ENCODE measurements at regions not wholly inside any gene's neighbourhood (a gene's known extent, or its start where the extent isn't known, plus 50 kb on each side); places are given as distances from the start of the nearest gene placed in this dataset.

DNA sequence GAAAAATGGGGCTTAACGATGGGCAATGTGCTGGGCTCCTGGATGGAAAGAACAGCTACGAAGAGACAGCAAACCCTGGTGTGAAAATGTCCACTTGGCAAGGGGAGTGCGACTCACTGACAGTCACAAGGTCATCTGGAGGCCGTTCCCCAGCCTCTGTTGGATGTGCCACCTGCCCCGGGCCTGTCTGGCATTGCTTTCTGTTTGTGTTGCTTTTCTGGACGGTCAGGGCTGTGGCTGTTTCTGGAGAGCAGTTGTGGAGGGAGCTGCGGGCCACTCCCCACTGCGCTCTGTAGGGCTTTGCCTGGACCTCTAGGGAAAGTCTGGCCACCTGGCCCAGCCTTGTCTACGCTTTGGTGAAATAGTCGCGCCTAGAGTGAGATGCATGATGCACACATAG, 185.3 kb downstream of the IRX1 start:
- no peak overlapping the region for H3K27ac ChIP-seq (ENCODE audit: low read length)
- WGBS (ENCODE audit: insufficient coverage, low lambda C conversion rate) = no CpG with 5 or more reads among the region's 11 CpGs

DNA sequence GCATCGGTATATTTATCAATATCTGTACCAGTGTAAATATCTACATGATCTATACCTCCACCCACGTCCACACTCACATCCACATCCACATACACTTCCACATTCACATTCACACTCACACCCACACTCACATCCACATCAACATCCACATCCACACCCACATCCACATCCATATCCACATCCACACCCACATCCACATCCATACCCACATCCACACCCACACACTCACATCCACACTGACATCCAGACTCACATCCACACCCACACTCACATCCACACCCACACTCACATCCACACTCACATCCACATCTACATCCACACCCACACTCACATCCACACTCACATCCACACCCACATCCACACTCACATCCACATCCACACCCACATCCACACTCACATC, 189.2 kb downstream of the IRX1 start:
- WGBS (ENCODE audit: insufficient coverage, low lambda C conversion rate) = 86% methylated on average over 1 of the region's 2 CpGs
- Histone ChIP-seq H3K27ac (ENCODE audit: low read length) (no peak overlapping the region), H3K4me1 (ENCODE audit: control insufficient read depth, insufficient read depth, low read length) (no peaks in the 10 kb centered on the region), H3K27me3 (ENCODE audit: control insufficient read depth, insufficient read depth, low read length) (peaks cover 6% of the 10 kb centered on the region), H3K4me3 (ENCODE audit: low read length) (no peak overlapping the region), H3K36me3 (ENCODE audit: control insufficient read depth, insufficient read depth, low read length) (no peaks in the 10 kb centered on the region), H3K9me3 (ENCODE audit: control insufficient read depth, low read depth, low read length) (peaks cover 14% of the 10 kb centered on the region)
- no peak for DNase-seq

More for the DNA sequence above, 185.3 kb downstream of the IRX1 start:
- no peak for DNase-seq
- Histone ChIP-seq H3K36me3 (ENCODE audit: control insufficient read depth, insufficient read depth, low read length) (no peaks in the 10 kb centered on the region), H3K4me3 (ENCODE audit: low read length) (no peak overlapping the region), H3K9me3 (ENCODE audit: control insufficient read depth, low read depth, low read length) (peaks cover 11% of the 10 kb centered on the region), H3K4me1 (ENCODE audit: control insufficient read depth, insufficient read depth, low read length) (no peaks in the 10 kb centered on the region), H3K27me3 (ENCODE audit: control insufficient read depth, insufficient read depth, low read length) (no peaks in the 10 kb centered on the region)

DNA sequence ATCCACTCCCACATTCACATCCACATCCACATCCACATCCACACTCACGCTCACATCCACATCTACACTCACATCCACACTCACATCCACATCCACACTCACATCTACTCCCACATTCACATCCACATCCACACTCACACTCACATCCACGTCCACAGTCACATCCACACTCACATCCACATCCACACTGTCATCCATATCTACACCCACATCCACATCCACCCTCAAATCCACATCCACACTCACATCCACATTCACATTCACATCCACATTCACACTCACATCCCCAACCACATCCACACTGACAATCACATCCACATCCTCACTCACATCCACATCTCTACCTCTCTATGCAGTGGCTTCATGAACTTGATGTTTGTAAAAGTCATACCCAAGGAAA, 190.5 kb downstream of the IRX1 start:
- H3K4me1 ChIP-seq (ENCODE audit: control insufficient read depth, insufficient read depth, low read length) = no peaks in the 10 kb centered on the region
- H3K36me3 ChIP-seq (ENCODE audit: control insufficient read depth, insufficient read depth, low read length) = no peaks in the 10 kb centered on the region
- no peak overlapping the region for H3K4me3 ChIP-seq (ENCODE audit: low read length)
- peaks cover 6% of the 10 kb centered on the region for H3K27me3 ChIP-seq (ENCODE audit: control insufficient read depth, insufficient read depth, low read length)
- peaks cover 14% of the 10 kb centered on the region for H3K9me3 ChIP-seq (ENCODE audit: control insufficient read depth, low read depth, low read length)
- 100% methylated on average over 1 of the region's 2 CpGs for WGBS (ENCODE audit: insufficient coverage, low lambda C conversion rate)
- H3K27ac ChIP-seq (ENCODE audit: low read length) = no peak overlapping the region
- no peak for DNase-seq

DNA sequence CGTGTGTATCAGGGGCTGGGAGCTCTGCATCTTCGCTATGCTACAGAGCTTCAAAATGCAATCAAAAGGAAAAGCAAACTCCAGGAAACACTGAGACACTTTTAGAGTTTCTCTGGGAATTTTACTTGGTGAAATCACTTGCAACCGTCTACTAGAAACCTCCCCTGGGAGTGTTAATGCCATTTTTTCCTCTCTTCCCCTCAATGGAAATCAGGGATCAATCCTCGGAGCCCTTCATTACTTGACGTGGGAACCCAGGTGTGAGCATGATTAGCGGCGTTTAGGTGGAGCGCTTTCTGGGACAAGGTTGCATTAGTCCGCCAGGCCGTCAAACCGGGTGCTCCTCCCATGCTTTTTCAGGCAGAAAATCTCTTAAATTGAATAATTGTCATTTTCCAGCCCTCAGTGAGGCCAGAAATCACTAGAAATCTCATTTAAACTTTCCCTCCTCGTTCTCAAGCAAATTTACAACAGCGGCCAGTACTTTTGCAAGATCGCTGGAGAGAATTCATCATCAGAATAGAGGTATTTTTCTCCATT, 191.3 kb downstream of the IRX1 start:
- DNase-seq = no peak

DNA sequence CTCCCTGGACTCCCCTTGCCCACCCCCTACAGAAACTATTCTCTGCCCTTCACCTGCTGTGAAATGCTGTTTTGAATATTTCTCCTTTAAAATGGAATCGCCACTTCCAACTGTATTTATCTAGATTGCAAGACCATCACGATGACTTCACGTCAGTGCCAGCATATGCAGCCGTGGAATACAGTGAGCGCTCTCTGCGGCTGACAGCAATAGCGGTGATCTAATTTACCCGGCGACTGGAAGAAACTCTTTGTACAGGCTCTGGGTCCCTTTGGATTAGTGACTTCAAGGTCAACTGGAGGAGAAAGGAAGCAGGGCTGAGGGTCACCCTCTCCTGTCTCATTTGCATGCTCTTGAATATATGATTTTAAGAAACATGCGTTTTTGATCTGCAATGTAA, 192.0 kb downstream of the IRX1 start:
- H3K4me3 ChIP-seq (ENCODE audit: low read length) = no peak overlapping the region
- no peaks in the 10 kb centered on the region for H3K4me1 ChIP-seq (ENCODE audit: control insufficient read depth, insufficient read depth, low read length)
- no peak for DNase-seq
- H3K27ac ChIP-seq (ENCODE audit: low read length) = no peak overlapping the region
- H3K36me3 ChIP-seq (ENCODE audit: control insufficient read depth, insufficient read depth, low read length) = no peaks in the 10 kb centered on the region
- WGBS (ENCODE audit: insufficient coverage, low lambda C conversion rate) = 38% methylated on average over 1 of the region's 10 CpGs
- H3K9me3 ChIP-seq (ENCODE audit: control insufficient read depth, low read depth, low read length) = peaks cover 14% of the 10 kb centered on the region
- H3K27me3 ChIP-seq (ENCODE audit: control insufficient read depth, insufficient read depth, low read length) = peaks cover 6% of the 10 kb centered on the region

More for the DNA sequence above, 191.3 kb downstream of the IRX1 start:
- no peak overlapping the region for H3K27ac ChIP-seq (ENCODE audit: low read length)
- no peaks in the 10 kb centered on the region for H3K4me1 ChIP-seq (ENCODE audit: control insufficient read depth, insufficient read depth, low read length)
- H3K9me3 ChIP-seq (ENCODE audit: control insufficient read depth, low read depth, low read length) = peaks cover 14% of the 10 kb centered on the region
- no peaks in the 10 kb centered on the region for H3K36me3 ChIP-seq (ENCODE audit: control insufficient read depth, insufficient read depth, low read length)
- WGBS (ENCODE audit: insufficient coverage, low lambda C conversion rate) = no CpG with 5 or more reads among the region's 14 CpGs
- H3K27me3 ChIP-seq (ENCODE audit: control insufficient read depth, insufficient read depth, low read length) = peaks cover 6% of the 10 kb centered on the region
- H3K4me3 ChIP-seq (ENCODE audit: low read length) = no peak overlapping the region

DNA sequence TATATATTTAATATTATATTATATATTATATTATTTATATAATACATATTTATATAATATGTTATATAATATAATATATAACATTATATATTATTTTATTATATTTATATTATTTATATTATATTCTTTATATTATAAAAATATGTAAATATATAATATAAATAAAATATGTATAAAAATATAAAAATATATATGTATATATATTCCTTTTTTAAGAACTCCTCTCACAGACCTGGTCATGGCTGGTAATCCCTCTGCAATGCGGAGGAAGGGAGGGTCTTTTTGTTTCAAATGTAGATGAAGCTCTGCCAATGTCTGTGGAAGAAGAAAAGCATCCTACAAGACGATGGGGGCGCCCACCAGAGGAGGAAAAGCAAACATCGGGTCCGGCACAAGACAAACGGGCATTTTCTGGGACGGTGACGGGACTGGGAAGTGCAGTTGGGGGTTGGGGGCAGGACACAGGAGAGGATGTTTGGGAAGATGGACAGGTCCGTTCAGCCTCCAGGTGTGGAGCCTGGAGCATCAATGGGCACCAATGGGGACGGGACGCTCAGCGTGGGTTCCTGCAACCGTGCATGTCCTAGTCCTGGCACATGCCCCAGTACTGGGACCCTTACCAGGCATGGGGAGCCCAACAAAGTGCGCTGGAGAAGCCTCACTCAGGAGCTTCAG, 194.0 kb downstream of the IRX1 start:
- WGBS (ENCODE audit: insufficient coverage, low lambda C conversion rate) = no CpG with 5 or more reads among the region's 14 CpGs
- Histone ChIP-seq H3K36me3 (ENCODE audit: control insufficient read depth, insufficient read depth, low read length) (no peaks in the 10 kb centered on the region), H3K27ac (ENCODE audit: low read length) (no peak overlapping the region), H3K27me3 (ENCODE audit: control insufficient read depth, insufficient read depth, low read length) (peaks cover 6% of the 10 kb centered on the region), H3K4me3 (ENCODE audit: low read length) (no peak overlapping the region), H3K4me1 (ENCODE audit: control insufficient read depth, insufficient read depth, low read length) (no peaks in the 10 kb centered on the region), H3K9me3 (ENCODE audit: control insufficient read depth, low read depth, low read length) (peaks cover 14% of the 10 kb centered on the region)
- no peak for DNase-seq

DNA sequence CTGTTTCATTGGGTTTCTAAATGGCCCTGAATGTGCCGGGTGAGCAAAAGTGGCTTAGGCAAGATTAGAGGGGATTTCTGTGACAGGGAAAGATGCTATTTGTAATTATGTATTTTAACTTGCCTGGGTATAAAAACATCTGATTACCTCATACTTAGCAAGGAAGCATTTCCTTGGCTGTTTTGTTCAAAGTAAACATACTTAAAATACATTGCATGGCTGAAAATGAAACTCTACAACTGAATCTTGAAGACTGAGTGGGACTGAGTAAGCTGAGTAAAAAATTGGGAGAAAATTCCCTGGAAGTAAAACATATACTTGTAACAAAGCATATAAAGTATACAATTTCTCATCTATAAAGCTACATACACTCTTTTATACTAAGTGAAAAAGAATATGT, 197.5 kb downstream of the IRX1 start:
- H3K27ac ChIP-seq (ENCODE audit: low read length) = no peak overlapping the region
- no CpG with 5 or more reads among the region's 1 CpG for WGBS (ENCODE audit: insufficient coverage, low lambda C conversion rate)
- H3K27me3 ChIP-seq (ENCODE audit: control insufficient read depth, insufficient read depth, low read length) = no peaks in the 10 kb centered on the region
- H3K4me1 ChIP-seq (ENCODE audit: control insufficient read depth, insufficient read depth, low read length) = no peaks in the 10 kb centered on the region
- no peak overlapping the region for H3K4me3 ChIP-seq (ENCODE audit: low read length)
- no peak for DNase-seq
- H3K36me3 ChIP-seq (ENCODE audit: control insufficient read depth, insufficient read depth, low read length) = no peaks in the 10 kb centered on the region
- peaks cover 4% of the 10 kb centered on the region for H3K9me3 ChIP-seq (ENCODE audit: control insufficient read depth, low read depth, low read length)

DNA sequence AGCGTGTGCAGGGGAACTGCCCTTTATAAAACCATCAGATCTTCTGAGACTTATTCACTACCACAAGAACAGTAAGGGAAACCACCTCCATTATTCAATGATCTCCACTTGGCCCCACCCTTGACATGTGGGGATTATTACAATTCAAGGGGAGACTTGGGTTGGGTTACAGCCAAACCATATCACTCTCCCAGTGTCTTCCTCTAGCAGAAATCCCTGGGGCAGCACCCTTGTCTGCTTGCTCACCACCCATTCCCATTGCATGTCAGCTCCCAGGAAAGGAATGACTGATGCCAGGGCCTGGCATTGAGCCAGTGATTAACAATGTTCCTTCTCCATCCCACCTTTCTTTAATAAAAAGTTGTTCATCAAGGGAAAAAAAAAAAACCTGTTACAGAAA, 199.0 kb downstream of the IRX1 start:
- no CpG with 5 or more reads among the region's 1 CpG for WGBS (ENCODE audit: insufficient coverage, low lambda C conversion rate)
- Histone ChIP-seq H3K27ac (ENCODE audit: low read length) (no peak overlapping the region), H3K9me3 (ENCODE audit: control insufficient read depth, low read depth, low read length) (peaks cover 4% of the 10 kb centered on the region)

DNA sequence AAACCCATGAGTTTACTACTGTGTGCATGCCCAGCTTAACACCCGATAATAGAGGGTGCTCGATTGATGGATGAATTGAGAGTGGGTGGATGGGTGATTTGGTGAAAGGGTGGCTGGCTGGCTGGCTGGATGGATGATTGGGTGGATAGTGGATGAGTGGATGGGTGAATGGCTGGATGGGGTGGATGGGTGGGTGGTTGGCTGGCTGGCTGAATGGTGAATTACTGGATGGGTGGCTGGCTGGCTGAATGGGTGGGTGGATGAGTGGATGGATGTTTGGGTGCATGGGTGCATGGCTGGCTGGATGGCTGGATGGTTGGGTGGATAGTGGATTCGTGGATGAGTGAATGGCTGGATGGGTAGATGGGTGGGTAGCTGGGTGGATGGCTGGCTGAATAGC, 201.1 kb downstream of the IRX1 start:
- no peak for DNase-seq
- Histone ChIP-seq H3K9me3 (ENCODE audit: control insufficient read depth, low read depth, low read length) (peaks cover 4% of the 10 kb centered on the region), H3K4me3 (ENCODE audit: low read length) (no peak overlapping the region), H3K27me3 (ENCODE audit: control insufficient read depth, insufficient read depth, low read length) (no peaks in the 10 kb centered on the region), H3K4me1 (ENCODE audit: control insufficient read depth, insufficient read depth, low read length) (no peaks in the 10 kb centered on the region), H3K36me3 (ENCODE audit: control insufficient read depth, insufficient read depth, low read length) (no peaks in the 10 kb centered on the region), H3K27ac (ENCODE audit: low read length) (no peak overlapping the region)
- WGBS (ENCODE audit: insufficient coverage, low lambda C conversion rate) = no CpG with 5 or more reads among the region's 3 CpGs

More for the DNA sequence above, 199.0 kb downstream of the IRX1 start:
- DNase-seq = no peak
- H3K4me1 ChIP-seq (ENCODE audit: control insufficient read depth, insufficient read depth, low read length) = no peaks in the 10 kb centered on the region
- H3K36me3 ChIP-seq (ENCODE audit: control insufficient read depth, insufficient read depth, low read length) = no peaks in the 10 kb centered on the region
- H3K4me3 ChIP-seq (ENCODE audit: low read length) = no peak overlapping the region
- H3K27me3 ChIP-seq (ENCODE audit: control insufficient read depth, insufficient read depth, low read length) = no peaks in the 10 kb centered on the region

DNA sequence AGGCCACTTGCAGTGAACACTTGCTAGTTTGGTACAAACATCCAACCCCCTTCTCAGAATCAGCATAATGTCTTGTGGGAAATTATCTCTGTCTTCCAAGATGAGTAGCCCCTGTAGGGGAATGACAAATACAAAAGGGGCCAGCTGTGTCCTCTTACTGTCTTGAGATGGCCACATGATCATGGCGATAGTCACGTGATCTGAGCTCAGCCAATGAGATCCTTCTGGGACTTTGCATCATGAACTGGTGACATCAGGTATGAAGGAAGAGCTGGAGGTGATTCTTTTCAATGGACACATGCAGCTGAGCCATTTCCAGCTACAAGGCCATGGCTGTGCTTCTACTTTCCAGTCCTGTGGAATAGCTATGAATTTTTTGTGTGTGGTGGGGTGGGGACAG, 206.3 kb downstream of the IRX1 start:
- peaks cover 2% of the 10 kb centered on the region for H3K9me3 ChIP-seq (ENCODE audit: control insufficient read depth, low read depth, low read length)
- H3K27me3 ChIP-seq (ENCODE audit: control insufficient read depth, insufficient read depth, low read length) = no peaks in the 10 kb centered on the region
- no peak for DNase-seq
- H3K4me1 ChIP-seq (ENCODE audit: control insufficient read depth, insufficient read depth, low read length) = no peaks in the 10 kb centered on the region
- no CpG with 5 or more reads among the region's 2 CpGs for WGBS (ENCODE audit: insufficient coverage, low lambda C conversion rate)
- H3K27ac ChIP-seq (ENCODE audit: low read length) = no peak overlapping the region
- no peaks in the 10 kb centered on the region for H3K36me3 ChIP-seq (ENCODE audit: control insufficient read depth, insufficient read depth, low read length)
- no peak overlapping the region for H3K4me3 ChIP-seq (ENCODE audit: low read length)

DNA sequence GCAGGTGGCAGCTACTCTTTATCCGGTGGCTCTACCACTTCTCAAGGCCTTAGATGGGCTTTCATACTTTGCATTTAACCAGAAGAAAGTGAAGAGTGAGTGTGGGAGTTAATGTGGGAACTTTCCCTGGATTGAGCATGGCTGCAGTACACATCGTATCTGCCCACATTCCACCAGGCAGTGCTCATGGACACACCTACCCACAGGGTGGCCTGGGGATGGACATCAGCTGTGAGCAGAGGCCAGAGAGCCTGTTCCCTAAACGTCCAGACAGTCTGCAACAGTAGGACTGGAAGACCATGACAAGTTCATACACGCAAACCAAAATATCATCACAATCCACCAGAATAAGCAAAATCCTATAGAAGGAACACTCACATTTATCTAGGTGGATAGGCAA, 213.8 kb downstream of the IRX1 start:
- no CpG with 5 or more reads among the region's 4 CpGs for WGBS (ENCODE audit: insufficient coverage, low lambda C conversion rate)
- no peaks in the 10 kb centered on the region for H3K36me3 ChIP-seq (ENCODE audit: control insufficient read depth, insufficient read depth, low read length)
- no peaks in the 10 kb centered on the region for H3K9me3 ChIP-seq (ENCODE audit: control insufficient read depth, low read depth, low read length)
- H3K27ac ChIP-seq (ENCODE audit: low read length) = no peak overlapping the region
- no peak overlapping the region for H3K4me3 ChIP-seq (ENCODE audit: low read length)
- no peaks in the 10 kb centered on the region for H3K4me1 ChIP-seq (ENCODE audit: control insufficient read depth, insufficient read depth, low read length)
- no peak for DNase-seq
- H3K27me3 ChIP-seq (ENCODE audit: control insufficient read depth, insufficient read depth, low read length) = no peaks in the 10 kb centered on the region
